OCI-LY7 (cell line): ENCODE measurements at regions not wholly inside any gene's neighbourhood (a gene's known extent, or its start where the extent isn't known, plus 50 kb on each side); places are given as distances from the start of the nearest gene placed in this dataset.

Source experiments
- BruUV-seq: library from RNA; stranded (reverse); fragments of 400-500 nt; replicated peaks from 2 replicates; lab custom pipeline; 2021; lab: Mats Ljungman, UMichigan
- CTCF ChIA-PET: fragments of 300-600 bp; sonication (Branson Sonifier 250); formaldehyde crosslinking; loops from one replicate; lab custom pipeline; 2022; ENCODE audit warnings: antibody characterized with exemption; ENCODE audit not compliant: unreplicated experiment; lab: Charles Lee
- POLR2A ChIA-PET: fragments of 300-600 bp; sonication (Branson Sonifier 250); formaldehyde crosslinking; loops from one replicate; lab custom pipeline; 2022; ENCODE audit warnings: antibody characterized with exemption; lab: Charles Lee
- DNase-seq: peaks from one replicate; pipeline ENCODE4 v3.0.0-alpha.2; 2015; ENCODE audit warnings: low spot score
- H2AFZ ChIP-seq: fragments of 200-600 bp; sonication (generic), shearing (Covaris generic); 2 replicates; pipeline ENCODE4 v1.6.1; 2014; ENCODE audit warnings: mild to moderate bottlenecking, antibody characterized with exemption, low read length, moderate library complexity
- H3K27ac ChIP-seq: fragments of 200-600 bp; sonication (generic); 2 replicates; pipeline ENCODE4 v1.5.1; 2014; ENCODE audit warnings: mixed run types, low read depth, mild to moderate bottlenecking, moderate library complexity, low read length, inconsistent platforms; ENCODE audit not compliant: poor library complexity, severe bottlenecking
- H3K36me3 ChIP-seq: fragments of 200-600 bp; sonication (generic); 2 replicates; pipeline ENCODE4 v1.6.1; 2014; ENCODE audit warnings: mild to moderate bottlenecking, antibody characterized with exemption, low read length, moderate library complexity, mixed read lengths; ENCODE audit not compliant: insufficient read depth
- H3K4me1 ChIP-seq: fragments of 200-600 bp; sonication (generic); 2 replicates; pipeline ENCODE4 v1.5.1; 2014; ENCODE audit warnings: mild to moderate bottlenecking, low read length; ENCODE audit not compliant: insufficient read depth, poor library complexity, severe bottlenecking
- H3K4me2 ChIP-seq: fragments of 200-600 bp; sonication (generic); 2 replicates; pipeline ENCODE4 v1.6.1; 2014; ENCODE audit warnings: mild to moderate bottlenecking, low read length
- H3K4me3 ChIP-seq: fragments of 200-600 bp; sonication (generic); 2 replicates; pipeline ENCODE4 v1.5.1; 2014; ENCODE audit warnings: mild to moderate bottlenecking, low read depth, low read length; ENCODE audit not compliant: poor library complexity, severe bottlenecking
- H3K79me2 ChIP-seq: fragments of 200-600 bp; sonication (generic); 2 replicates; pipeline ENCODE4 v1.6.1; 2016; ENCODE audit warnings: low read depth, mild to moderate bottlenecking, low read length, moderate library complexity, mixed read lengths; ENCODE audit not compliant: insufficient read depth
- H3K9me2 ChIP-seq: fragments of 200-600 bp; sonication (generic); 2 replicates; pipeline ENCODE4 v1.6.1; 2016; ENCODE audit warnings: mild to moderate bottlenecking, low read length, mixed read lengths; ENCODE audit not compliant: insufficient read depth
- H3K9me3 ChIP-seq: fragments of 200-600 bp; sonication (generic); 2 replicates; pipeline ENCODE4 v1.6.1; 2014; ENCODE audit warnings: mild to moderate bottlenecking, mixed run types, low read length, mixed read lengths
- H4K20me1 ChIP-seq: fragments of 200-600 bp; sonication (generic); 2 replicates; pipeline ENCODE4 v1.6.1; 2014; ENCODE audit warnings: mild to moderate bottlenecking, antibody characterized with exemption, low read length, moderate library complexity, mixed read lengths; ENCODE audit not compliant: insufficient read depth
- EZH2phosphoT487 ChIP-seq: fragments of 200-600 bp; sonication (generic); IDR thresholded peaks from 2 replicates; pipeline ENCODE4 v1.6.1; 2018; ENCODE audit warnings: low read depth, borderline replicate concordance, mild to moderate bottlenecking, mixed run types, antibody characterized with exemption, low read length, moderate library complexity, mixed read lengths
- intact Hi-C: fragments of 100-400 bp; cut with micrococcal nuclease; formaldehyde crosslinking; loops from one replicate; pipeline ENCODE4 v1.10.0; 2022; ENCODE audit not compliant: unreplicated experiment
- TF ChIP-seq, protein P1 (sequence below): fragments of 200-600 bp; sonication (generic); conservative IDR thresholded peaks from 2 replicates; pipeline ENCODE4 v1.5.1; 2014; ENCODE audit warnings: mild to moderate bottlenecking, antibody characterized with exemption, low read length, moderate library complexity, mixed read lengths

DNA sequence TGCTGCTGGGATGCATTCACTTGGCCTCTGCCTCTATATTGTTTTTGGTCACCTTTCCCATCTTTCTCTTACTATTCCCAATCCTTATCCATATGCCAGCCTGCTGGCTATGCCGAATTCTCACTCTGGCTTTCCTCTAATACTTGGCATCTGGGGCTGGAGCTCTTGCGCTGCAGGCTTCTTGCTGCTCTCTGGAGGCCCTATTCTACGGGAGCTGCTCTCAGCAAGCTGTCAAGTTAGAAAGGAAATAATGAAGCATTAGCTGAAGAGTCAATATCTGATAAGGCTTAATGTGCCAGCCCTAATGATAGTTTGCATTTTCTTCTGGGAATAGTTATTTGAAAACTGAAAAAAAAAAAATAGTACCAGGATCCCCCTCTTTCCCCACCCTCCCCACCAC is 125.3 kb upstream of the CYYR1 start:
- Histone ChIP-seq H3K4me1 (no peaks in the 10 kb centered on the region), H3K4me3 (no peak overlapping the region), H3K27ac (no peak overlapping the region), H4K20me1 (no peaks in the 10 kb centered on the region), H2AFZ (no peak overlapping the region), H3K79me2 (no peaks in the 10 kb centered on the region), H3K36me3 (no peaks in the 10 kb centered on the region), H3K9me3 (no peaks in the 10 kb centered on the region), H3K4me2 (no peak overlapping the region), H3K9me2 (no peaks in the 10 kb centered on the region)
- BruUV-seq, result no TSS peak
- intact Hi-C loops, result no loop called here
- POLR2A ChIA-PET, result interaction anchor here (0.6 to 0.7 kb wide), 2 partner anchors 150 to 750 kb away, joined by 3 read pairs; no protein-coding TSS in a partner anchor
- no peak for DNase-seq
- TF ChIP-seq, protein P1, sequence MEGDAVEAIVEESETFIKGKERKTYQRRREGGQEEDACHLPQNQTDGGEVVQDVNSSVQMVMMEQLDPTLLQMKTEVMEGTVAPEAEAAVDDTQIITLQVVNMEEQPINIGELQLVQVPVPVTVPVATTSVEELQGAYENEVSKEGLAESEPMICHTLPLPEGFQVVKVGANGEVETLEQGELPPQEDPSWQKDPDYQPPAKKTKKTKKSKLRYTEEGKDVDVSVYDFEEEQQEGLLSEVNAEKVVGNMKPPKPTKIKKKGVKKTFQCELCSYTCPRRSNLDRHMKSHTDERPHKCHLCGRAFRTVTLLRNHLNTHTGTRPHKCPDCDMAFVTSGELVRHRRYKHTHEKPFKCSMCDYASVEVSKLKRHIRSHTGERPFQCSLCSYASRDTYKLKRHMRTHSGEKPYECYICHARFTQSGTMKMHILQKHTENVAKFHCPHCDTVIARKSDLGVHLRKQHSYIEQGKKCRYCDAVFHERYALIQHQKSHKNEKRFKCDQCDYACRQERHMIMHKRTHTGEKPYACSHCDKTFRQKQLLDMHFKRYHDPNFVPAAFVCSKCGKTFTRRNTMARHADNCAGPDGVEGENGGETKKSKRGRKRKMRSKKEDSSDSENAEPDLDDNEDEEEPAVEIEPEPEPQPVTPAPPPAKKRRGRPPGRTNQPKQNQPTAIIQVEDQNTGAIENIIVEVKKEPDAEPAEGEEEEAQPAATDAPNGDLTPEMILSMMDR, result no peak
- TF ChIP-seq EZH2phosphoT487, result no peak
- CTCF ChIA-PET, result no interaction called here

DNA sequence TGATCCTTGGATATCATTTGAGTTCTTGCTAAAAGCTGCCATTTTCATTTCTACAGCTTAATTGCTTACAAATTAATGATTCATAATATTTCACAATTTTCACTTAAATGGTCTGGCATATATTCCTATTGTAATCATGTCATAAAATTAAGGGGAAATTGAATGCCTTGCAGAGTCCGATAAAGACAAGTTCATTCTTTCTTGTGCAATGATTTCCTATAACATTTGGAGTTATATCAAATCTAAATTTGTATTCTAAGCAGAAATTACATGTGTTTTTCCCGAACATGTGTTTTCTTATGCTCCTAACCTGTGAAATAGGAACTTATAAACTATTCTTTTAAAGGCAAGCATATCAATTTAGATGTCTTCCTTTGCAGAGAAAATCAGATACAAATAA is 118.3 kb upstream of the CYYR1 start:
- H4K20me1 ChIP-seq, result no peaks in the 10 kb centered on the region
- H3K4me1 ChIP-seq, result no peaks in the 10 kb centered on the region
- TF ChIP-seq EZH2phosphoT487, result no peak
- TF ChIP-seq, protein P1, result no peak
- H3K4me2 ChIP-seq, result no peak overlapping the region
- POLR2A ChIA-PET, result interaction anchor here (0.7 to 1.2 kb wide), 3 partner anchors 11 to 306 kb away, joined by 3 read pairs; no protein-coding TSS in a partner anchor
- CTCF ChIA-PET, result no interaction called here
- H3K9me2 ChIP-seq, result no peaks in the 10 kb centered on the region
- H3K27ac ChIP-seq, result no peak overlapping the region
- intact Hi-C loops, result no loop called here
- no peak overlapping the region for H3K4me3 ChIP-seq
- H2AFZ ChIP-seq, result no peak overlapping the region
- BruUV-seq, result no TSS peak
- no peaks in the 10 kb centered on the region for H3K79me2 ChIP-seq
- no peak for DNase-seq
- H3K36me3 ChIP-seq, result no peaks in the 10 kb centered on the region
- H3K9me3 ChIP-seq, result 0 out of 2 replicates have a peak, but pooled peaks cover 4% of the 10 kb centered on the region

DNA sequence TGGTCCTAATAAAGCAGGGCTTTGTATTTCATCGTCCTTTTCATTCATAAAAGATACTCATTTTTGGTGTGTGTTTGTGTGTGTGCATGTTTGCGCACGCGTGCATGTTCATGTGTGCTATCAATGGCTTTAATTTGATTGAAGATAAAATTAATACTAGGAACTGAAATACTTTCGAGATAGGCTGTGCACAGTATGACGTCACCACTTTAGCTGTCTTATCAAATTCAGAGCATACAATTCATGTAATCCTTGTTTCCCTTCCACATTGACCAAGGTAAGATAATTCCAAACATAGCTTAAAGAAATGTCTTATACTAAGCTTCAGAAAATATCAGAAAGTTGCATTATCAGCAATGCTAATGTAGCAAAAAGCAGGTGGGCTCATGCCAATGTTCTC is 113.6 kb upstream of the CYYR1 start:
- Histone ChIP-seq H3K4me1 (no peaks in the 10 kb centered on the region), H3K27ac (no peak overlapping the region), H3K79me2 (no peaks in the 10 kb centered on the region), H3K36me3 (no peaks in the 10 kb centered on the region), H2AFZ (peak overlapping the region; percentile 99; the same call in 1 of the 2 replicates), H3K4me3 (no peak overlapping the region), H3K9me3 (0 out of 2 replicates have a peak, but pooled peaks cover 4% of the 10 kb centered on the region), H3K9me2 (0 out of 2 replicates have a peak, but pooled peaks cover 4% of the 10 kb centered on the region), H4K20me1 (no peaks in the 10 kb centered on the region), H3K4me2 (no peak overlapping the region)
- no TSS peak for BruUV-seq
- no peak for TF ChIP-seq EZH2phosphoT487
- TF ChIP-seq, protein P1, result no peak
- CTCF ChIA-PET, result no interaction called here
- DNase-seq, result no peak
- intact Hi-C loops, result no loop called here
- POLR2A ChIA-PET, result interaction anchor here (0.6 to 1.4 kb wide), 3 partner anchors 8 to 449 kb away, joined by 3 to 7 read pairs (median 5); no protein-coding TSS in a partner anchor
